BJ (cell line): ENCODE measurements at regions not wholly inside any gene's neighbourhood (a gene's known extent, or its start where the extent isn't known, plus 50 kb on each side); places are given as distances from the start of the nearest gene placed in this dataset.

ENCODE experiments used
- CTCF ChIA-PET: fragments of 350-600 bp; formaldehyde crosslinking; extraction: SDS; loops from one replicate; lab custom pipeline; 2021; ENCODE audit warnings: antibody characterized with exemption, inconsistent platforms; lab: Yijun Ruan, JAX
- POLR2A ChIA-PET: fragments of 300-600 bp; sonication (Branson Sonifier 250); formaldehyde crosslinking; extraction: SDS; loops from one replicate; lab custom pipeline; 2021; ENCODE audit warnings: antibody characterized with exemption; lab: Charles Lee
- DNase-seq: peaks from one replicate; pipeline ENCODE4 v3.0.0-alpha.2; 2011; ENCODE audit warnings: low read depth
- H3K27me3 ChIP-seq: 2 replicates; pipeline ENCODE4 v1.6.0; 2011; ENCODE audit warnings: low read length; ENCODE audit not compliant: control insufficient read depth, insufficient read depth
- H3K36me3 ChIP-seq: 2 replicates; pipeline ENCODE4 v1.5.1; 2011; ENCODE audit warnings: low read length; ENCODE audit not compliant: control insufficient read depth, insufficient read depth
- H3K4me3 ChIP-seq: 2 replicates; pipeline ENCODE4 v1.5.1; 2011; ENCODE audit warnings: low read depth, mild to moderate bottlenecking, control low read depth, low read length
- CTCF ChIP-seq: IDR thresholded peaks from 2 replicates; pipeline ENCODE4 v1.5.1; 2011; ENCODE audit warnings: low read depth, mild to moderate bottlenecking, control low read depth, inconsistent platforms, low read length, moderate library complexity; ENCODE audit not compliant: insufficient read depth

GRCh38 chr18:24974431-24974830 lies 377.5 kb downstream of the ZNF521 start:
- ChIA-PET CTCF (interaction anchor here (1.1 kb wide), 1 partner anchor 8 kb away, joined by 3 read pairs; no protein-coding TSS in a partner anchor), POLR2A (no interaction called here)
- no peak for TF ChIP-seq CTCF
- Histone ChIP-seq H3K36me3 (no peaks in the 10 kb centered on the region), H3K4me3 (no peak overlapping the region), H3K27me3 (no peaks in the 10 kb centered on the region)
- DNase-seq = no peak

- Histone ChIP-seq H3K36me3 (no peaks in the 10 kb centered on the region), H3K4me3 (no peak overlapping the region), H3K27me3 (no peaks in the 10 kb centered on the region)
- TF ChIP-seq CTCF = no peak
- DNase-seq = no peak
- POLR2A ChIA-PET = no interaction called here
- CTCF ChIA-PET = interaction anchor here (1.5 kb wide), 1 partner anchor 27 kb away, joined by 4 read pairs; no protein-coding TSS in a partner anchor
These were observed 376.2 kb downstream of the ZNF521 start for GRCh38 chr18:24975496-24976372.

GRCh38 chr18:24976502-24976901 lies 375.5 kb downstream of the ZNF521 start:
- no peak for TF ChIP-seq CTCF
- no peak for DNase-seq
- CTCF ChIA-PET = interaction anchor here (1.5 kb wide), 1 partner anchor 27 kb away, joined by 4 read pairs; no protein-coding TSS in a partner anchor
- H3K4me3 ChIP-seq = no peak overlapping the region
- no peaks in the 10 kb centered on the region for H3K36me3 ChIP-seq
- POLR2A ChIA-PET = no interaction called here
- H3K27me3 ChIP-seq = no peaks in the 10 kb centered on the region

- no peak for TF ChIP-seq CTCF
- ChIA-PET POLR2A (no interaction called here), CTCF (interaction anchor here (0.6 kb wide), 1 partner anchor 798 kb away, joined by 3 read pairs; no protein-coding TSS in a partner anchor)
- DNase-seq = no peak
- no peaks in the 10 kb centered on the region for H3K27me3 ChIP-seq
- no peaks in the 10 kb centered on the region for H3K36me3 ChIP-seq
- no peak overlapping the region for H3K4me3 ChIP-seq
These were observed 372.7 kb downstream of the ZNF521 start for GRCh38 chr18:24979235-24979634.

GRCh38 chr18:24982831-24983230 lies 369.1 kb downstream of the ZNF521 start:
- ChIA-PET POLR2A (no interaction called here), CTCF (interaction anchor here (0.6 kb wide), 2 partner anchors 9 to 483 kb away, joined by 3 read pairs; no protein-coding TSS in a partner anchor)
- H3K36me3 ChIP-seq = no peaks in the 10 kb centered on the region
- H3K27me3 ChIP-seq = no peaks in the 10 kb centered on the region
- no peak overlapping the region for H3K4me3 ChIP-seq
- DNase-seq = no peak
- no peak for TF ChIP-seq CTCF
